ENCODE measurements at regions not wholly inside any gene's neighbourhood (a gene's known extent, or its start where the extent isn't known, plus 50 kb on each side); places are given as distances from the start of the nearest gene placed in this dataset.

- 65 to 79% (median 71%) methylated on average over 2 of the region's 2 CpGs for WGBS, 5 donors
- intact Hi-C loops (cut with DNase I; ENCODE audit: low total_unique reads) = no loop called here
Observed at GRCh38 chr3:31369637-31370379, 162.9 kb upstream of the STT3B start.

DNA sequence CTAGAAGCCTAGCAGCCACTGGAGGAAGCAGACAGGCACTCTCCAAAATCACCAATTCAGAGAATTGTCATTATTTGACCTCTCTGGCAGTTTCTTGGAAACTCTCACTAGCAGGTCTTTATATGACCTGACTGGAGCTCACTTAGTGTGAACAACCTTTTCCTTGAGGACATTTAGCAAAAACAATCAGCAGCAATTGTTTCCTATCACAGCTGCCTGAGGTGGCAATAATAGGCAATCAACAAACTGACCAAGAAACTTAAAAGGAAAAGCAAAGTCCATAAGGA lies 162.4 kb upstream of the STT3B start:
- Histone ChIP-seq H3K36me3 (no peaks in the 10 kb centered on the region), H3K9me3 (no peaks in the 10 kb centered on the region), H3K27ac (peak overlapping the region in 4 of 5 donors; percentile 8 to 57 (median 51)), H3K4me1 (peaks cover 8 to 22% (median 10%) of the 10 kb centered on the region in 4 donors), H3K27me3 (no peaks in the 10 kb centered on the region), H3K4me3 (no peak overlapping the region)
- intact Hi-C loops (cut with DNase I; ENCODE audit: low total_unique reads) = no loop called here
- TF ChIP-seq POLR2A (IDR thresholded peaks at IDR 0.05) = no peak
- no peak for DNase-seq

More at GRCh38 chr3:31369637-31370379, 162.9 kb upstream of the STT3B start:
- H3K4me1 ChIP-seq = peaks cover 8 to 22% (median 10%) of the 10 kb centered on the region in 4 donors
- H3K4me3 ChIP-seq = no peak overlapping the region
- H3K27ac ChIP-seq = peak overlapping the region in 4 of 5 donors; percentile 8 to 57 (median 51)
- H3K36me3 ChIP-seq = no peaks in the 10 kb centered on the region
- peak in 1 of 2 donors; percentile 13 for DNase-seq
- no peaks in the 10 kb centered on the region for H3K9me3 ChIP-seq
- H3K27me3 ChIP-seq = no peaks in the 10 kb centered on the region
- TF ChIP-seq POLR2AphosphoS5 (IDR thresholded peaks at IDR 0.05) = no peak
- TF ChIP-seq EP300 (IDR thresholded peaks at IDR 0.05) = no peak
- TF ChIP-seq, protein P1, sequence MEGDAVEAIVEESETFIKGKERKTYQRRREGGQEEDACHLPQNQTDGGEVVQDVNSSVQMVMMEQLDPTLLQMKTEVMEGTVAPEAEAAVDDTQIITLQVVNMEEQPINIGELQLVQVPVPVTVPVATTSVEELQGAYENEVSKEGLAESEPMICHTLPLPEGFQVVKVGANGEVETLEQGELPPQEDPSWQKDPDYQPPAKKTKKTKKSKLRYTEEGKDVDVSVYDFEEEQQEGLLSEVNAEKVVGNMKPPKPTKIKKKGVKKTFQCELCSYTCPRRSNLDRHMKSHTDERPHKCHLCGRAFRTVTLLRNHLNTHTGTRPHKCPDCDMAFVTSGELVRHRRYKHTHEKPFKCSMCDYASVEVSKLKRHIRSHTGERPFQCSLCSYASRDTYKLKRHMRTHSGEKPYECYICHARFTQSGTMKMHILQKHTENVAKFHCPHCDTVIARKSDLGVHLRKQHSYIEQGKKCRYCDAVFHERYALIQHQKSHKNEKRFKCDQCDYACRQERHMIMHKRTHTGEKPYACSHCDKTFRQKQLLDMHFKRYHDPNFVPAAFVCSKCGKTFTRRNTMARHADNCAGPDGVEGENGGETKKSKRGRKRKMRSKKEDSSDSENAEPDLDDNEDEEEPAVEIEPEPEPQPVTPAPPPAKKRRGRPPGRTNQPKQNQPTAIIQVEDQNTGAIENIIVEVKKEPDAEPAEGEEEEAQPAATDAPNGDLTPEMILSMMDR (IDR thresholded peaks at IDR 0.05) = no peak
- no peak for TF ChIP-seq POLR2A (IDR thresholded peaks at IDR 0.05)

GRCh38 chr3:31370681-31371080 lies 162.0 kb upstream of the STT3B start:
- H3K9me3 ChIP-seq = no peaks in the 10 kb centered on the region
- no peaks in the 10 kb centered on the region for H3K36me3 ChIP-seq
- TF ChIP-seq EP300 (IDR thresholded peaks at IDR 0.05) = no peak
- TF ChIP-seq, protein P1 (IDR thresholded peaks at IDR 0.05) = no peak
- peak in 1 of 3 donors; percentile 61 for TF ChIP-seq POLR2AphosphoS5 (IDR thresholded peaks at IDR 0.05)
- DNase-seq = peak in 1 of 2 donors; percentile 35
- peak overlapping the region in 4 of 5 donors; percentile 46 to 57 (median 51) for H3K27ac ChIP-seq
- intact Hi-C loops (cut with DNase I; ENCODE audit: low total_unique reads) = no loop called here
- H3K4me1 ChIP-seq = peaks cover 8 to 22% (median 10%) of the 10 kb centered on the region in 4 donors
- H3K27me3 ChIP-seq = no peaks in the 10 kb centered on the region
- WGBS, 5 donors = 23 to 55% (median 41%) methylated on average over 2 of the region's 2 CpGs
- no peak overlapping the region for H3K4me3 ChIP-seq

GRCh38 chr3:31371484-31372177 lies 161.1 kb upstream of the STT3B start:
- no peaks in the 10 kb centered on the region for H3K9me3 ChIP-seq
- TF ChIP-seq POLR2A (IDR thresholded peaks at IDR 0.05) (no peak), EP300 (IDR thresholded peaks at IDR 0.05) (no peak), POLR2AphosphoS5 (IDR thresholded peaks at IDR 0.05) (no peak)
- TF ChIP-seq, protein P1 (IDR thresholded peaks at IDR 0.05) = no peak
- intact Hi-C loops (cut with DNase I; ENCODE audit: low total_unique reads) = no loop called here
- no peaks in the 10 kb centered on the region for H3K36me3 ChIP-seq
- H3K27ac ChIP-seq = peak overlapping the region in 4 of 5 donors; percentile 45 to 57 (median 48)
- H3K27me3 ChIP-seq = no peaks in the 10 kb centered on the region
- 62 to 80% (median 67%) methylated on average over 4 of the region's 4 CpGs for WGBS, 5 donors
- no peak for DNase-seq
- H3K4me3 ChIP-seq = no peak overlapping the region
- H3K4me1 ChIP-seq = peaks cover 8 to 24% (median 10%) of the 10 kb centered on the region in 4 donors

- no peak overlapping the region for H3K27ac ChIP-seq
- 89 to 94% (median 93%) methylated on average over 3 of the region's 3 CpGs for WGBS, 5 donors
- intact Hi-C loops (cut with DNase I; ENCODE audit: low total_unique reads) = no loop called here
- TF ChIP-seq, protein P1 (IDR thresholded peaks at IDR 0.05) = no peak
- no peak for TF ChIP-seq EP300 (IDR thresholded peaks at IDR 0.05)
- TF ChIP-seq POLR2A (IDR thresholded peaks at IDR 0.05) = no peak
- no peak for TF ChIP-seq POLR2AphosphoS5 (IDR thresholded peaks at IDR 0.05)
- no peaks in the 10 kb centered on the region for H3K9me3 ChIP-seq
- no peak overlapping the region for H3K4me3 ChIP-seq
- no peaks in the 10 kb centered on the region for H3K27me3 ChIP-seq
- peaks cover 8 to 27% (median 10%) of the 10 kb centered on the region in 4 donors for H3K4me1 ChIP-seq
- DNase-seq = no peak
- no peaks in the 10 kb centered on the region for H3K36me3 ChIP-seq
Observed at GRCh38 chr3:31373681-31374080, 159.0 kb upstream of the STT3B start.

Measured in stomach (tissue), 8 donors.